ENCODE measurements at regions not wholly inside any gene's neighbourhood (a gene's known extent, or its start where the extent isn't known, plus 50 kb on each side); places are given as distances from the start of the nearest gene placed in this dataset.

GRCh38 chr17:77677211-77677610 is 281.3 kb upstream of the TNRC6C start:
- CTCF ChIA-PET = interaction anchor here (0.7 kb wide), 1 partner anchor 135 kb away, joined by 4 read pairs; no protein-coding TSS in a partner anchor
- Mint-ChIP-seq H3K36me3 (ENCODE audit: low read depth) (peaks cover 3% of the 10 kb centered on the region), H3K27me3 (ENCODE audit: low read depth) (no peaks in the 10 kb centered on the region), H3K9me3 (no peaks in the 10 kb centered on the region), H3K27ac (no peak overlapping the region), H3K4me3 (no peak overlapping the region), H3K4me1 (ENCODE audit: low read depth) (no peaks in the 10 kb centered on the region)
- no peak for DNase-seq
- intact Hi-C loops (cut with micrococcal nuclease) = no loop called here

DNA sequence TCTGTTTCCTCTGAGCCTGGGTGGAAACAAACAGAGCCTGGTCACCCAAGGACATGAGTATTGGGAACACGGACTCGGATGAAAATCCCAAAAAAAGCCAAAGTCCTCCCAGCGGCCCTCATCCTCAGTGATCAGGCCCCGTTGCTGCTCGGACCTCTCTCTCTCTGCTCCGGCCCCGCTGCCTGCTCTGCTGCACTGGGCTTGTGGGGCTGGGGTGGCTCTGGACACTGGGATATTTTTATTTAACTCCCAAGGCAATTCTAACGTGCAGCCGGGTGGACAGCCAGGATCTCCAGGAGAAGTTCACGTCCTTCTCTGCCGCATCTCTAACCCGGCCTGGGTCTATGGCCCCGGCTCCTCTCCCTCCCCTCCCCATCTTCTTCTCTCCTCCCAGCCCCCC is 280.9 kb upstream of the TNRC6C start:
- DNase-seq = no peak
- intact Hi-C loops (cut with micrococcal nuclease) = no loop called here
- Mint-ChIP-seq H3K4me3 (no peak overlapping the region), H3K27ac (no peak overlapping the region), H3K36me3 (ENCODE audit: low read depth) (peaks cover 3% of the 10 kb centered on the region), H3K27me3 (ENCODE audit: low read depth) (no peaks in the 10 kb centered on the region), H3K4me1 (ENCODE audit: low read depth) (no peaks in the 10 kb centered on the region), H3K9me3 (no peaks in the 10 kb centered on the region)
- CTCF ChIA-PET = no interaction called here

DNA sequence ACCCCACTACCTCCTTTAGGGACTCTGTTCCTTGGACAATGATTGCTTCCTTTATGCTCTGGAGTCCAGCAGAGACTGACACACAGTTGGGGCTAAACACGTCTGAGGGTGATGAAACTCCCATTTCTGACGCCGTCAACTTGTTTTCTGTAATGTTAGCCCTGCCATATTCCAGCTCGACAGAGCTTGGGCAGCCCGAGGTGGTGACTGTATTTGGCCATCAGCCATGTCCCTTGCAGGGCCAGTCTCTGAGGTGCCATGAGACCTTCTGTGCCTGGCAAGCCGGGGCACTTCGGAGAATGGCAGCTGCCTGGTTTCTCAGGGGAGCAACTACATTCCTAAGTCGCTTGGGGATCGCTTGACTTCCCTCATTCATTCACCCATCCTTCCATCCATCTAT is 278.9 kb upstream of the TNRC6C start:
- CTCF ChIA-PET = no interaction called here
- intact Hi-C loops (cut with micrococcal nuclease) = no loop called here
- Mint-ChIP-seq H3K4me3 (no peak overlapping the region), H3K27me3 (ENCODE audit: low read depth) (no peaks in the 10 kb centered on the region), H3K9me3 (no peaks in the 10 kb centered on the region), H3K4me1 (ENCODE audit: low read depth) (no peaks in the 10 kb centered on the region), H3K27ac (no peak overlapping the region), H3K36me3 (ENCODE audit: low read depth) (no peaks in the 10 kb centered on the region)
- DNase-seq = no peak

DNA sequence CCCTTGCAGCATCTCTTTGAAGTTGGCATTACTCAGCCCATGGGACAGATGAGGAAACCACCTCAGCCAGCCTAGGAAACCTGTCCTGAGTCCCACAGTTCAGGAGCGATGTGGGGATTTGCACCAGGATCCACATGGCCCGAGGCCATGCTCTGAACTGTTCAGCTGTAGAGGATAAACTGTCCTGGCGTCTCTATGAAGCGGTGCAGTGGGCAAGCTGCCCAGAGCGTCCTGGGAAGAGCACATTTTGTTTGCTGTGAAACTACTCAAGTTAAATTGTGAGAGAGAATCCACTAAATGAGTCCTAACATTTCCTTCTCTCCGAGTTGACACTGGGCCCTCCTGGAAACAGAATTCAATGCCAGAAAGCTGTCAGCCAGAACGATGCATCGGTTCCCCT is 276.6 kb upstream of the TNRC6C start:
- H3K36me3 Mint-ChIP-seq (ENCODE audit: low read depth) = no peaks in the 10 kb centered on the region
- no peaks in the 10 kb centered on the region for H3K4me1 Mint-ChIP-seq (ENCODE audit: low read depth)
- DNase-seq = no peak
- intact Hi-C loops (cut with micrococcal nuclease) = no loop called here
- H3K4me3 Mint-ChIP-seq = no peak overlapping the region
- H3K27me3 Mint-ChIP-seq (ENCODE audit: low read depth) = no peaks in the 10 kb centered on the region
- H3K27ac Mint-ChIP-seq = no peak overlapping the region
- CTCF ChIA-PET = no interaction called here
- no peaks in the 10 kb centered on the region for H3K9me3 Mint-ChIP-seq

DNA sequence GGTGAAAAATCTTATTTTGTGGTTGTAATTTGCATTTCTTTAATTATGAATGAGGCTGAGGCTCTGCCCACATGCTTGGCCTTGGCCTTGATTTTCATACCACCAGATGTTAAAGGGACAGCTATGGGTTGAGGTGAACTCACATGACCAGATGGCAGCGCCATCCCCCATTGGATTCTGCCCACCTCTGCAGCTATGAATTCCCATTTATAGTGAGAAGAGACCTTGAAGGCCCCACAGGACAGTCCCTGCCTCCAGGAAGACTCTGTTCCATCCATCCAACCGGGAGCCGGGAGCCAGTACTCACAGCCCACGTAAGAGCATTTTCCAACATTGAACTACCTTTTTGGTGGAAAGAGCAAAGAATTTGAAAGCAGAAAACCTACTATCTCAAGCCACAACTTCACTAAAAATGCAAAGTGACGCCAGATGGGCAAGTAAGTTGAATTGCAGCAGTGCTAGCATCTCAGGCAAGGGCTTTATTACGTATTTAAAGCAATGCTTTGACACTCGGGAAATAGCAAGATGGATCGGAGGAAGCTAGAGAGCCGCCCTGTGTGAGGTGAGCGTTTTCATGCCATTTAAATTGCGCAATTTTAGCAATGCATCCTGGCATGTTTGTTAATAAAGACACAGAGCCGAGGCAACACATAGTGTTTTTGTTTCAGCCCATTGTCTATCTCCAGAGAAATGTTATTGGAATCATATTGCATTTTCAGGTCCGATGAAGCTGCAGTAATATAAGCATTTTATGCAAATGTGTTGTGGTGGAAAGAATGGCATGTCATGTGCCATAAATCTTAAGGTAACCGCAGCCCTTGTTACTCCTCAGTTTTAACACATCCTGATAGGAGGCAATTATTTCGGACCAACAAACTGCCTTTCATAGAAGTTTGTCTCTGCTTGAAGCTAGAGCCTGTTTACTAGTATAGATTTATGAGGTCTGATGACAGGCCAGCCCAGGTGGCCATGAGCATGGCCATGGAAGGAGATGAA is 273.4 kb upstream of the TNRC6C start:
- no peaks in the 10 kb centered on the region for H3K9me3 Mint-ChIP-seq
- CTCF ChIA-PET = interaction anchor here (0.6 to 1.2 kb wide), 2 partner anchors 272 to 896 kb away, joined by 3 read pairs; no protein-coding TSS in a partner anchor
- peaks cover under 1% of the 10 kb centered on the region for H3K4me1 Mint-ChIP-seq (ENCODE audit: low read depth)
- DNase-seq = no peak
- intact Hi-C loops (cut with micrococcal nuclease) = no loop called here
- H3K4me3 Mint-ChIP-seq = no peak overlapping the region
- no peaks in the 10 kb centered on the region for H3K36me3 Mint-ChIP-seq (ENCODE audit: low read depth)
- H3K27me3 Mint-ChIP-seq (ENCODE audit: low read depth) = no peaks in the 10 kb centered on the region
- no peak overlapping the region for H3K27ac Mint-ChIP-seq

DNA sequence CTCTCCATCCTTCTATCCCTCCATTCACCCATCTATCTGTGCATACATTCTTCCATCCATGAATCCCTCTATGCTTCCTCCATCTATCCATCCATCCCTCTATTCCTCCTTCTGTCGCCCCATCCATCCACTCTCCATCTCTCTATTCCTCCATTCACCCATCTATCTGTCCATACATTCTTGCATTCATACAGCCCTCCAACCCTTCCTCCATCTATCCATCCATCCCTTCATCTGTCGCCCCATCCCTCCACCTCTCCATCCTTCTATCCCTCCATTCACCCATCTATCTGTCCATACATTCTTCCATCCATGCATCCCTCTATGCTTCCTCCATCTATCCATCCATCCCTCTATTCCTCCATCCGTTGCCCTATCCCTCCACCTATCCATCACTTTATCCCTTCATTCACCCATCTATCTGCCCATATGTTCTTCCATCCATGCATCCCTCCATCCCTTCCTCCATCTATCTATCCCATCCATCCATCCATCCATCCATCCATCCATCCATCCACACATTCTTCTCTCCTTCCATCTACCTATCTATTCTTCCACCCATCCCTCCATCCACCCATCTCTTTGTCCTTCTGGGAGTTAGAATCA is 272.5 kb upstream of the TNRC6C start:
- Mint-ChIP-seq H3K4me3 (no peak overlapping the region), H3K4me1 (ENCODE audit: low read depth) (peaks cover 7% of the 10 kb centered on the region)
- CTCF ChIA-PET = interaction anchor here (1.7 kb wide), 1 partner anchor 143 kb away, joined by 4 read pairs; no protein-coding TSS in a partner anchor

DNA sequence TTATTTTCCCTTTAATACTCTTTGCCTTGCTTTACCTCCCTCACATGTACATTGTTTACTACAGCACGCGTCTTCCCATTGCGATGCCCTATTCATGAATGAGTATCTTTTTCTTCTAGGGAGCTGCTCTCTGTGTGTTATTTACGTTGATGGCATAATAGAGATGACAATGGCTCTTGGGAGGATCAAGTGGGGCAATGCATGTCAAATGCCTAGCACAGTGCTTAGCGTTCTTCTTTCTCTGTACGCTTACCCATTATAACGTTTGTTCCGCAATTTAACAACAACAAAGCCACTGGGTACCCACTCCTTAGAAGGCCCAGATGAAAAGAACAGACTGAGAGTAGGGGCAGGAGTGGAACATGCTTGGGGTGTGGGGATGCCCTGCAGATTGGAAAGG is 271.6 kb upstream of the TNRC6C start:
- no peaks in the 10 kb centered on the region for H3K36me3 Mint-ChIP-seq (ENCODE audit: low read depth)
- no peaks in the 10 kb centered on the region for H3K27me3 Mint-ChIP-seq (ENCODE audit: low read depth)
- DNase-seq = no peak
- no peak overlapping the region for H3K4me3 Mint-ChIP-seq
- intact Hi-C loops (cut with micrococcal nuclease) = no loop called here
- H3K9me3 Mint-ChIP-seq = no peaks in the 10 kb centered on the region
- H3K27ac Mint-ChIP-seq = no peak overlapping the region
- CTCF ChIA-PET = interaction anchor here (1.7 kb wide), 1 partner anchor 144 kb away, joined by 4 read pairs; no protein-coding TSS in a partner anchor
- peaks cover 14% of the 10 kb centered on the region for H3K4me1 Mint-ChIP-seq (ENCODE audit: low read depth)

More for the DNA sequence above, 272.5 kb upstream of the TNRC6C start:
- Mint-ChIP-seq H3K27ac (no peak overlapping the region), H3K9me3 (no peaks in the 10 kb centered on the region), H3K27me3 (ENCODE audit: low read depth) (no peaks in the 10 kb centered on the region), H3K36me3 (ENCODE audit: low read depth) (no peaks in the 10 kb centered on the region)
- intact Hi-C loops (cut with micrococcal nuclease) = no loop called here
- no peak for DNase-seq

- Mint-ChIP-seq H3K27ac (no peak overlapping the region), H3K4me1 (ENCODE audit: low read depth) (peaks cover 18% of the 10 kb centered on the region), H3K36me3 (ENCODE audit: low read depth) (no peaks in the 10 kb centered on the region), H3K4me3 (no peak overlapping the region), H3K9me3 (no peaks in the 10 kb centered on the region), H3K27me3 (ENCODE audit: low read depth) (no peaks in the 10 kb centered on the region)
- no peak for DNase-seq
- intact Hi-C loops (cut with micrococcal nuclease) = no loop called here
- CTCF ChIA-PET = interaction anchor here (1.7 kb wide), 1 partner anchor 145 kb away, joined by 4 read pairs; no protein-coding TSS in a partner anchor
These were observed 271.1 kb upstream of the TNRC6C start for GRCh38 chr17:77687417-77687816.

DNA sequence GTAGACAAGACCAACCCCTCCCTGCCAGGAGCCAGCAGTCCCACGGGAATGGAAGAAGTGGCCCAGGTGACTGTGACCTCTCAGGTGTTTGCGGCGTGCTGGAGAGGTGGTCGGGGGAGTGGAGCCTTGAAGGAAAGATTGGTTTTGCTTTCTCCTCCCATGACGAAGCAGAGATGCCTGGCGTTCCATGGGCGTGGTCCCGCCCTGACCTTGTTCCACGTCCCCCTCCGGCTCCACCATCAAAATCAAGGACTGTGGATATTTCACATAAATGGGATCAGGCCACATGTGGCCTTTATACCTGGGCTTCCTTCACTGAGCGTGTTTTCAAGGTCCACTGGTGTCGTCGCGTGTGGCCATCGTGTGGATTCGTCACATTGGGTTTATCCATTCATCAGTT is 270.6 kb upstream of the TNRC6C start:
- no peak overlapping the region for H3K27ac Mint-ChIP-seq
- CTCF ChIA-PET = no interaction called here
- H3K27me3 Mint-ChIP-seq (ENCODE audit: low read depth) = no peaks in the 10 kb centered on the region
- no peak overlapping the region for H3K4me3 Mint-ChIP-seq
- DNase-seq = no peak
- no peaks in the 10 kb centered on the region for H3K9me3 Mint-ChIP-seq
- no peaks in the 10 kb centered on the region for H3K36me3 Mint-ChIP-seq (ENCODE audit: low read depth)
- intact Hi-C loops (cut with micrococcal nuclease) = no loop called here
- H3K4me1 Mint-ChIP-seq (ENCODE audit: low read depth) = peaks cover 22% of the 10 kb centered on the region

- CTCF ChIA-PET = no interaction called here
- H3K27ac Mint-ChIP-seq = no peak overlapping the region
- intact Hi-C loops (cut with micrococcal nuclease) = no loop called here
- H3K4me3 Mint-ChIP-seq = no peak overlapping the region
- H3K4me1 Mint-ChIP-seq (ENCODE audit: low read depth) = peaks cover 22% of the 10 kb centered on the region
- DNase-seq = no peak
- H3K9me3 Mint-ChIP-seq = no peaks in the 10 kb centered on the region
- H3K36me3 Mint-ChIP-seq (ENCODE audit: low read depth) = no peaks in the 10 kb centered on the region
- no peaks in the 10 kb centered on the region for H3K27me3 Mint-ChIP-seq (ENCODE audit: low read depth)
These were observed 270.1 kb upstream of the TNRC6C start for GRCh38 chr17:77688369-77688768.

DNA sequence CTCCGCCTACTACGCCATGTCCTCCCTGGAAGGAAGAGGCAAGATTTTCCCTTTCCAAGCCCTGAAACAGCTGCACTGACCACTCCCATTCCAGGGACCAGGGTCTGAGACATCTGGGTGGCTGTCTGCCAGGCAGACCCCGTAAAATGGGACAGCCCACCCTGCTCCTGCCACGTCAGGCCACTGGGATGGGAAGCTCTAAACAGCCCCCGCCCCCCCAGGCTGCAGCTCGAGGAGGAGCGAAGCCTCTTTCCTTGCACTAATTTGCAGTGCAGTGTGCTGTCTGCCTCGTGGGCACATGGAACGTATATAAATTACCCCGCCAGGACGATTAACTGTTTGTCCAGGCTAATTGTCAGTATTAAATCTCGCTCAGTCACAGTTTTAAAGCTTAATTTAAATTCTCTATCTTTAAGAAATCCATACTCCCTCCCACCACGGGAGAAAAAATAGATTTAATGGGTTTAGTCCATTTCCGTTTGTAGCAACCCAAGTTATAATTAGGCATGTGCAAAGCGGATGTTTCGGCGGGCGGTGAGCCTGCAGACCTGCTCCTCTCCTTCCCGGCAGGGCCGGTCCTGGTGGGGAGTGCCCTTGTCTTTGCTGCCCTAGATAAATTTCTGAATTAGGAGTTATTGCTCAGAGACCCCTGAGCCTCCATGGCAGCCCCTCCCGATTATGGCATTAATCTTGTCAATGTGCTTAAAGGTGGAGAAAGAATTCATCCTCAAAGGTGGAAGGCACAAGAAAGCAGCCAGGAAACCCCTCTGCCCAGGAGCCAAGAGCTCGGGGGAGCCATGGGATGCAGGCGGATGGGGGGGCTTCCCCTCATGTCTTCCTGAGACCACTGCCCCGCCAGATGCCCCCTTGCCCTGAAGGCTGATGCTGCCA is 268.0 kb upstream of the TNRC6C start:
- no peaks in the 10 kb centered on the region for H3K36me3 Mint-ChIP-seq (ENCODE audit: low read depth)
- intact Hi-C loops (cut with micrococcal nuclease) = no loop called here
- no peaks in the 10 kb centered on the region for H3K9me3 Mint-ChIP-seq
- H3K4me1 Mint-ChIP-seq (ENCODE audit: low read depth) = peaks cover 22% of the 10 kb centered on the region
- H3K27ac Mint-ChIP-seq = no peak overlapping the region
- H3K4me3 Mint-ChIP-seq = no peak overlapping the region
- peak; percentile 39 for DNase-seq
- CTCF ChIA-PET = interaction anchor here (1.1 kb wide), 1 partner anchor 323 kb away, joined by 3 read pairs; no protein-coding TSS in a partner anchor
- no peaks in the 10 kb centered on the region for H3K27me3 Mint-ChIP-seq (ENCODE audit: low read depth)

Data from activated naive CD4-positive, alpha-beta T cell treated with anti-CD3 and anti-CD28 coated beads for 36 hours (primary cell).